ENCODE measurements at regions not wholly inside any gene's neighbourhood (a gene's known extent, or its start where the extent isn't known, plus 50 kb on each side); places are given as distances from the start of the nearest gene placed in this dataset.

DNA sequence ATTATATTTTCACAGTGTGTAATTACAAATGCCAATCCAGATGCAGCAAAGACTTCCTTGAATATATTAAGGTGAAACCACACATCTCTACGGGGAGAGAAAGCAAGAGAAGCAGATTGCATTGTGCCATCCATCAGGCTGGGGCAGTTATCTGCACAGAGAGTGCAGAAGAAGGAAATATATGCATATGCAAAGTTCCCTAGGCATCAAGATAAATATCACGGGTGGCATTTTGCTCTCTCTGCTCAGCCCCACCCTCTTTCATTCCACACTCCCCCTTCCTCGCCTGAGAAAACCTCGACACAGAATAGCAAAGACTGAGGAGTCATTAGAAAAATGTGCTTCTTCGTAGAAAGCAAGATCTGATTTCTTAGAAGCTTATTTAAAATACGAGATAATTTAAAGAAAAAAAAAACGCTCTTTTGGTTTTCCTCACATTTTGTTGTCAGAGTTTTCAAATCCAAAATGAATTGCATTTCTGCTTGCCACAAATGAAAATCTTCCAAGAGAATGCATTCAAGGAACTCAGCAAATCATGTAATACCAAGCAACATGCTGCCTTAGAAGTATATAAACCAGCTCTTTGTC, 283.2 kb upstream of the LMCD1 start:
- Histone ChIP-seq H3K4me1 (peaks cover 0 to 9% (median 4%) of the 10 kb centered on the region in 4 donors), H3K27ac (no peak overlapping the region), H3K9me3 (no peaks in the 10 kb centered on the region), H3K4me3 (no peak overlapping the region), H3K36me3 (no peaks in the 10 kb centered on the region), H3K27me3 (no peaks in the 10 kb centered on the region)
- DNase-seq, result no peak
- intact Hi-C loops (cut with DNase I; ENCODE audit: low total_unique reads), result no loop called here
- TF ChIP-seq, protein P1, sequence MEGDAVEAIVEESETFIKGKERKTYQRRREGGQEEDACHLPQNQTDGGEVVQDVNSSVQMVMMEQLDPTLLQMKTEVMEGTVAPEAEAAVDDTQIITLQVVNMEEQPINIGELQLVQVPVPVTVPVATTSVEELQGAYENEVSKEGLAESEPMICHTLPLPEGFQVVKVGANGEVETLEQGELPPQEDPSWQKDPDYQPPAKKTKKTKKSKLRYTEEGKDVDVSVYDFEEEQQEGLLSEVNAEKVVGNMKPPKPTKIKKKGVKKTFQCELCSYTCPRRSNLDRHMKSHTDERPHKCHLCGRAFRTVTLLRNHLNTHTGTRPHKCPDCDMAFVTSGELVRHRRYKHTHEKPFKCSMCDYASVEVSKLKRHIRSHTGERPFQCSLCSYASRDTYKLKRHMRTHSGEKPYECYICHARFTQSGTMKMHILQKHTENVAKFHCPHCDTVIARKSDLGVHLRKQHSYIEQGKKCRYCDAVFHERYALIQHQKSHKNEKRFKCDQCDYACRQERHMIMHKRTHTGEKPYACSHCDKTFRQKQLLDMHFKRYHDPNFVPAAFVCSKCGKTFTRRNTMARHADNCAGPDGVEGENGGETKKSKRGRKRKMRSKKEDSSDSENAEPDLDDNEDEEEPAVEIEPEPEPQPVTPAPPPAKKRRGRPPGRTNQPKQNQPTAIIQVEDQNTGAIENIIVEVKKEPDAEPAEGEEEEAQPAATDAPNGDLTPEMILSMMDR (IDR thresholded peaks at IDR 0.05), result no peak

DNA sequence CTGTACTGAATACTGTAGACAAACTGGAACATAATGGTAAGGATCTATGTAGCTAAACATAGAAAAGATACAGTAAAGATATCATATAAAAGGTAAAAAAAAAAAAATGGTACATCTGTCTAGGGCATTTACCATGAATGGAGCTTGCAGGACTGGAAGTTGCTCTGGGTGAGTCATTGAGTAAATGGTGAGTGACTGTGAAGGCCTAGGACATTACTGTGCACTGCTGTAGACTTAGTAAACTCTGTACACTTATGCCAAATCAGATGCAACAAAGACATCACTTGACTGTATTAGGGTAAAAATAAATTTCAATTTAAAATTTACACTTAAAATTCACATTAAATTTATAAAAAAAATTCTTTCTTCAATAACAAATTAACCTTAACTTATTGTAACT, 281.3 kb upstream of the LMCD1 start:
- intact Hi-C loops (cut with DNase I; ENCODE audit: low total_unique reads), result no loop called here
- DNase-seq, result no peak
- TF ChIP-seq, protein P1 (IDR thresholded peaks at IDR 0.05), result no peak

DNA sequence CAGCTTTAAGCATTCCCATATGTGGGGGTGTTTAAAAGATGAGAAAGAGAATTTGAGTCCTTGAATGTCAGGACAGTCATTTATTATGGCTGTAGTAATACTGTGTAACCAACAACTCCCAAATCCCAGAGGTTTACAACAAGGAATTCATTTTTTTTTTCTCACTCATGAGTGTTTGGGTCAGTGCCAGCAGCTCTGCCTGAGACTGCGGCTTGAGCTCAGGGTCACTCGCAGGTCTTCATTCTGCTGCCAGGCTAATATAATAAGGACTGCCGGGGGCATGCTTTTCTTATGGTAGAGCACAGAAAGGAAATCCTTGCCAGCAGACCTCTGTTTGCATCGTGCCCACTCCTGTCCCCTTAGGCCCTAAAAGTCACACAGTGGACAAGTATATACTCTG, 277.9 kb upstream of the LMCD1 start:
- Histone ChIP-seq H3K27ac (peak overlapping the region in 1 of 2 donors; percentile 20), H3K27me3 (no peaks in the 10 kb centered on the region), H3K9me3 (no peaks in the 10 kb centered on the region), H3K36me3 (no peaks in the 10 kb centered on the region), H3K4me1 (peaks cover 0 to 17% (median 8%) of the 10 kb centered on the region in 4 donors), H3K4me3 (no peak overlapping the region)
- TF ChIP-seq, protein P1 (IDR thresholded peaks at IDR 0.05), result no peak
- peak in 1 of 2 donors; percentile 42 for DNase-seq
- intact Hi-C loops (cut with DNase I; ENCODE audit: low total_unique reads), result no loop called here

More for the DNA sequence above, 281.3 kb upstream of the LMCD1 start:
- Histone ChIP-seq H3K27me3 (no peaks in the 10 kb centered on the region), H3K9me3 (no peaks in the 10 kb centered on the region), H3K4me3 (no peak overlapping the region), H3K27ac (no peak overlapping the region), H3K4me1 (peaks cover 0 to 17% (median 8%) of the 10 kb centered on the region in 4 donors), H3K36me3 (no peaks in the 10 kb centered on the region)

DNA sequence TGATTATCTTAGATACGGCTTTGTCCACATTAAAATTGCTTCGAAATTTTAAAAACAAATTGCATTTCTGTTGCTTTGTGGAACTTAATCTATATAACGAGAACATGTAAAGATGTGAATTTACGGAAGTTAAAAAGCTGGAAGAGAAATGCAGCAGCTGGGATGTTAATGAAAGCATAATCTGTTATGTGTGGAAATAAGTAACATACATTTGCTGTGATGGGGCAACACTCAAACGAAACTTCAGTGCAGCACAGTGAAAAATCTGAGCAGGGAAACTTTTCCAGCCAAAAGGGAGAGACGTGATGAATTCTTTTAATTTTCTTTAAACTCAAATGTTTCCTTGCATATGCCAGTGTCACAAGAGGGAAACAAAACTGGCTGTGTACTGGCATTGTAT, 276.7 kb upstream of the LMCD1 start:
- H3K9me3 ChIP-seq, result no peaks in the 10 kb centered on the region
- H3K36me3 ChIP-seq, result no peaks in the 10 kb centered on the region
- H3K4me1 ChIP-seq, result peaks cover 0 to 17% (median 8%) of the 10 kb centered on the region in 4 donors
- TF ChIP-seq, protein P1 (IDR thresholded peaks at IDR 0.05), result no peak
- H3K27ac ChIP-seq, result no peak overlapping the region
- H3K27me3 ChIP-seq, result no peaks in the 10 kb centered on the region
- DNase-seq, result no peak
- intact Hi-C loops (cut with DNase I; ENCODE audit: low total_unique reads), result no loop called here
- no peak overlapping the region for H3K4me3 ChIP-seq

DNA sequence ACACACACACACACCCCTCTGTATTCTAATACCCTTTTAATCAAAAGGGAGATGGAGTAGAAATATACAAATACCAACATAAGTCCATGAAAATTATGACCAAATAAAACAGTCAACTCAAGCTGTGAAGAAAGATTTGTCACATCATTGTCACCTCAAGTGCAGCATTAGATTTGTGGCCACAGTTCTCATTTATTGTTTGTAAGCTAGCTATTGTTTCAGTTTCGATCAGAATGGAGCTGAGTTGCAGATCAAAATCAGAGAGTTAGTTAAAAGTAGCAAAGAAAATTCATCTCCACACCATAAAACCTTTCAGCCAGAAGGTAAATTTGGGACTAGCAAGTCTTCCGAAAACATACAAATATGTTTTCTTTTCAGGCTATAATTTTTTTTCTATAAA, 267.7 kb upstream of the LMCD1 start:
- no peaks in the 10 kb centered on the region for H3K36me3 ChIP-seq
- no peak overlapping the region for H3K27ac ChIP-seq
- no peaks in the 10 kb centered on the region for H3K9me3 ChIP-seq
- TF ChIP-seq, protein P1 (IDR thresholded peaks at IDR 0.05), result no peak
- peaks cover 0 to 24% (median 13%) of the 10 kb centered on the region in 4 donors for H3K4me1 ChIP-seq
- DNase-seq, result no peak
- intact Hi-C loops (cut with DNase I; ENCODE audit: low total_unique reads), result no loop called here
- H3K27me3 ChIP-seq, result no peaks in the 10 kb centered on the region
- H3K4me3 ChIP-seq, result no peak overlapping the region

DNA sequence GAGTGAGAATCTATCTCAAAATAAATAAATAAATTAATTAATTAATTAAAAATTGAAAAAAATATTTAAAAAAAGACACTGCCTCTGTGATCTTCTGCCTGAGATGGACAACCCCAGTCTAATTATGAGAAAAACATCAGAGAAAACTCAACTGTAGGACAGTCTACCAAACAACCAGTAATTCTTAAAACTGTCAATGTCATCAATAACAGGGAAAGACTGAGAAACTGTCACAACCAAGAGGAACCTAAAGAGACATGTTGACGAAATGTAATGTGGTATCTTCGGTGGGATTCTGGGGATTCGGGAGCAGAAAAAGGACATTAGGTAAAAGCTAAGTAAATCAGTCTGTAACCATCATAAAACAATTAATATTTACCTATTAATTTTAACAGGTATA, 265.4 kb upstream of the LMCD1 start:
- intact Hi-C loops (cut with DNase I; ENCODE audit: low total_unique reads), result no loop called here
- H3K27ac ChIP-seq, result no peak overlapping the region
- H3K9me3 ChIP-seq, result no peaks in the 10 kb centered on the region
- peaks cover 0 to 44% (median 15%) of the 10 kb centered on the region in 4 donors for H3K4me1 ChIP-seq
- H3K4me3 ChIP-seq, result no peak overlapping the region
- no peak for DNase-seq
- TF ChIP-seq, protein P1 (IDR thresholded peaks at IDR 0.05), result no peak
- H3K36me3 ChIP-seq, result no peaks in the 10 kb centered on the region
- no peaks in the 10 kb centered on the region for H3K27me3 ChIP-seq
